DMS 273 treated with DMSO at 0.1 percent for 48 hours (cell line): ENCODE measurements at regions not wholly inside any gene's neighbourhood (a gene's known extent, or its start where the extent isn't known, plus 50 kb on each side); places are given as distances from the start of the nearest gene placed in this dataset.
A peak's percentile ranks its signal among the peaks of the same experiment; 100 is the strongest.

Experiments used
- DNase-seq: peaks from one replicate; lab custom pipeline; 2025; lab: John Stamatoyannopoulos, UW

GRCh38 chr7:113460067-113460466 lies 341.7 kb upstream of the SMIM30 start:
- DNase-seq = no peak

- no peak for DNase-seq
These were observed 338.2 kb upstream of the SMIM30 start for GRCh38 chr7:113456533-113456932.

GRCh38 chr7:113454597-113455169 lies 336.3 kb upstream of the SMIM30 start:
- no peak for DNase-seq

- DNase-seq = no peak
These were observed 333.9 kb upstream of the SMIM30 start for GRCh38 chr7:113452245-113452644.

GRCh38 chr7:113446791-113447190 lies 328.4 kb upstream of the SMIM30 start:
- DNase-seq = no peak

GRCh38 chr7:113446391-113446790 lies 328.0 kb upstream of the SMIM30 start:
- no peak for DNase-seq

- DNase-seq = no peak
These were observed 325.9 kb upstream of the SMIM30 start for GRCh38 chr7:113444261-113444660.

- no peak for DNase-seq
These were observed 321.8 kb upstream of the SMIM30 start for GRCh38 chr7:113440173-113440572.

GRCh38 chr7:113431406-113431805 lies 313.1 kb upstream of the SMIM30 start:
- DNase-seq = no peak

GRCh38 chr7:113424185-113424817 lies 305.9 kb upstream of the SMIM30 start:
- DNase-seq = no peak

GRCh38 chr7:113421696-113422330 lies 303.5 kb upstream of the SMIM30 start:
- peak; percentile 74 for DNase-seq

- no peak for DNase-seq
These were observed 296.2 kb upstream of the SMIM30 start for GRCh38 chr7:113414401-113415035.

GRCh38 chr7:113412410-113412809 lies 294.1 kb upstream of the SMIM30 start:
- DNase-seq = no peak

- DNase-seq = no peak
These were observed 292.4 kb upstream of the SMIM30 start for GRCh38 chr7:113410796-113411195.

- no peak for DNase-seq
These were observed 290.6 kb upstream of the SMIM30 start for GRCh38 chr7:113408999-113409398.

- DNase-seq = no peak
These were observed 287.1 kb upstream of the SMIM30 start for GRCh38 chr7:113405296-113406056.

GRCh38 chr7:113404245-113404644 lies 285.9 kb upstream of the SMIM30 start:
- DNase-seq = no peak

GRCh38 chr7:113402482-113402881 lies 284.1 kb upstream of the SMIM30 start:
- DNase-seq = no peak

- no peak for DNase-seq
These were observed 283.7 kb upstream of the SMIM30 start for GRCh38 chr7:113402005-113402404.

- no peak for DNase-seq
These were observed 276.5 kb upstream of the SMIM30 start for GRCh38 chr7:113394856-113395255.

- DNase-seq = no peak
These were observed 274.6 kb upstream of the SMIM30 start for GRCh38 chr7:113392841-113393540.

- no peak for DNase-seq
These were observed 274.1 kb upstream of the SMIM30 start for GRCh38 chr7:113392421-113392820.
